ENCODE measurements at regions not wholly inside any gene's neighbourhood (a gene's known extent, or its start where the extent isn't known, plus 50 kb on each side); places are given as distances from the start of the nearest gene placed in this dataset.
A peak's percentile ranks its signal among the peaks of the same experiment; 100 is the strongest.

DNA sequence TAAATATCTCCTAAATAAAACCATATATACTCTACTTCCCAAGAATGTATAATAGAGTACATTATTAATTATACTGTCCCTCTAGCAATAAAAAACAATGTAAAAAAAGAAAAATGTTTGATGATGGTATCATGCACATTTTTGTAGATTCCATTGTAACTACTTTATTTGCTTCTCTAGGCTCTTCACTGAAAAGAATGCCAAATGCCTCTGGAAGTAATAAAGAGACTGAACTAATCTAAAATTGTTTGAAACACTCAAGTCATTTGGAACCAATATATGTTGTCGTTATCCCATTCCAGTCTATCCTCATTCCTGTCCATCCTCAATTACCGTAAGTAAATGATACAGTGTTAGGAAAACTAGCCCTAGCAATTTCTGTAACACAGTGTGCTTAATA lies 233.6 kb downstream of the C12orf50 start:
- Histone ChIP-seq H2AFZ (no peak overlapping the region), H3K79me2 (no peaks in the 10 kb centered on the region), H3K9ac (no peak overlapping the region), H3K4me2 (ENCODE audit: low read length) (no peak overlapping the region), H3K27ac (no peak overlapping the region), H3K36me3 (ENCODE audit: control insufficient read depth, insufficient read depth, low read length) (no peaks in the 10 kb centered on the region), H3K27me3 (ENCODE audit: control insufficient read depth, insufficient read depth, low read length) (no peaks in the 10 kb centered on the region), H3K4me1 (peaks cover 10% of the 10 kb centered on the region), H3K9me3 (ENCODE audit: control insufficient read depth, low read length) (no peaks in the 10 kb centered on the region), H3K4me3 (ENCODE audit: low read depth, low read length) (no peak overlapping the region)
- TF ChIP-seq, protein P1, sequence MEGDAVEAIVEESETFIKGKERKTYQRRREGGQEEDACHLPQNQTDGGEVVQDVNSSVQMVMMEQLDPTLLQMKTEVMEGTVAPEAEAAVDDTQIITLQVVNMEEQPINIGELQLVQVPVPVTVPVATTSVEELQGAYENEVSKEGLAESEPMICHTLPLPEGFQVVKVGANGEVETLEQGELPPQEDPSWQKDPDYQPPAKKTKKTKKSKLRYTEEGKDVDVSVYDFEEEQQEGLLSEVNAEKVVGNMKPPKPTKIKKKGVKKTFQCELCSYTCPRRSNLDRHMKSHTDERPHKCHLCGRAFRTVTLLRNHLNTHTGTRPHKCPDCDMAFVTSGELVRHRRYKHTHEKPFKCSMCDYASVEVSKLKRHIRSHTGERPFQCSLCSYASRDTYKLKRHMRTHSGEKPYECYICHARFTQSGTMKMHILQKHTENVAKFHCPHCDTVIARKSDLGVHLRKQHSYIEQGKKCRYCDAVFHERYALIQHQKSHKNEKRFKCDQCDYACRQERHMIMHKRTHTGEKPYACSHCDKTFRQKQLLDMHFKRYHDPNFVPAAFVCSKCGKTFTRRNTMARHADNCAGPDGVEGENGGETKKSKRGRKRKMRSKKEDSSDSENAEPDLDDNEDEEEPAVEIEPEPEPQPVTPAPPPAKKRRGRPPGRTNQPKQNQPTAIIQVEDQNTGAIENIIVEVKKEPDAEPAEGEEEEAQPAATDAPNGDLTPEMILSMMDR (IDR thresholded peaks at IDR 0.05), result no peak

- TF ChIP-seq, protein P1 (IDR thresholded peaks at IDR 0.05), result no peak
- Histone ChIP-seq H3K4me1 (peaks cover 10% of the 10 kb centered on the region), H3K4me2 (ENCODE audit: low read length) (no peak overlapping the region), H3K9ac (no peak overlapping the region), H3K27ac (no peak overlapping the region), H3K36me3 (ENCODE audit: control insufficient read depth, insufficient read depth, low read length) (no peaks in the 10 kb centered on the region), H3K9me3 (ENCODE audit: control insufficient read depth, low read length) (no peaks in the 10 kb centered on the region), H3K4me3 (ENCODE audit: low read depth, low read length) (no peak overlapping the region), H3K27me3 (ENCODE audit: control insufficient read depth, insufficient read depth, low read length) (no peaks in the 10 kb centered on the region), H3K79me2 (no peaks in the 10 kb centered on the region), H2AFZ (no peak overlapping the region)
These were observed 234.3 kb downstream of the C12orf50 start for GRCh38 chr12:87794854-87795253.

- TF ChIP-seq, protein P1 (IDR thresholded peaks at IDR 0.05), result no peak
- H3K79me2 ChIP-seq, result no peaks in the 10 kb centered on the region
- no peaks in the 10 kb centered on the region for H3K36me3 ChIP-seq (ENCODE audit: control insufficient read depth, insufficient read depth, low read length)
- H3K9ac ChIP-seq, result no peak overlapping the region
- H3K4me2 ChIP-seq (ENCODE audit: low read length), result no peak overlapping the region
- H3K27me3 ChIP-seq (ENCODE audit: control insufficient read depth, insufficient read depth, low read length), result no peaks in the 10 kb centered on the region
- H3K4me1 ChIP-seq, result peaks cover 10% of the 10 kb centered on the region
- H3K9me3 ChIP-seq (ENCODE audit: control insufficient read depth, low read length), result no peaks in the 10 kb centered on the region
- no peak overlapping the region for H3K27ac ChIP-seq
- H2AFZ ChIP-seq, result peak overlapping the region; percentile 45
- H3K4me3 ChIP-seq (ENCODE audit: low read depth, low read length), result no peak overlapping the region
These were observed 236.1 kb downstream of the C12orf50 start for GRCh38 chr12:87793131-87793530.

DNA sequence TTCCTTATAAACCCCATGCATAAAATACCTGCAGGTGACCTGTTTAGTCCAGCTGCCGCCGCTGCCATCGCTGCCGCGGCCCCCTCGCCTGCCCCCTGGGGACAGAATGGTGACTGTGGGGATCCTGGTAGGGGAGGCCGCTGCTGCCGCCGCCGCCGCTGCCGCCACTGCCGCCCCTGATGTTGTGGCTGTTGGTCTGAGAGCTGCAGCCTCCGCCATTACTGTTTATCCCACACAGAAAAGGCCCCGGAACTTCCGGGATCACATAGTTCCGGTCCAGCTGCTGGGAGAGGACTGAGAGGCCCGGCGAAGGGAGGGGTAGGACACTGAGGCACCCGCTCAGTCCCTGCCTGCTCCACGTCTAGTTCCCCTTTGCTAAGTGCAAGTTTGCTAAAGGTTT lies 244.9 kb downstream of the C12orf50 start:
- TF ChIP-seq, protein P1 (IDR thresholded peaks at IDR 0.05), result no peak
- Histone ChIP-seq H3K27me3 (ENCODE audit: control insufficient read depth, insufficient read depth, low read length) (no peaks in the 10 kb centered on the region), H3K9me3 (ENCODE audit: control insufficient read depth, low read length) (no peaks in the 10 kb centered on the region), H3K4me2 (ENCODE audit: low read length) (no peak overlapping the region), H3K36me3 (ENCODE audit: control insufficient read depth, insufficient read depth, low read length) (no peaks in the 10 kb centered on the region), H2AFZ (no peak overlapping the region), H3K9ac (no peak overlapping the region), H3K27ac (no peak overlapping the region), H3K79me2 (no peaks in the 10 kb centered on the region), H3K4me1 (no peaks in the 10 kb centered on the region), H3K4me3 (ENCODE audit: low read depth, low read length) (no peak overlapping the region)

DNA sequence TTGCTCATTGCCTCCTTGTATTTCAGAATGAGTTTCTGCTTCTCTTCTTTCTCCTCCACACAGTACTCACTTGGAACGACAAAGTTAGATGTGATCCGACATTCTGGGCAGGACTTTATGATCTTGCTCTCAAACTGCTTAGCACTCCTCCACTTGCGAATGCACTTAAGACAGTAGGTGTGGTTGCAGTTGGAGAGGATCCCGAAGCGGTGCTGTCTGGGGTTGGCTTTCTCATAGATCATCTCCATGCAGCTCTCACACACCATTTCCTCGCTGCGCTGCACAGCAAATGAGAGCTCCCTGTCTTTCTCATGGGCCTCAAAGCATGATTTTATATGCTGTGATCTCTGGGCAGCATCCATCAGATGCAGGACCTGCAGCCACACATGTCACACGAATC lies 245.7 kb downstream of the C12orf50 start:
- no peak overlapping the region for H3K9ac ChIP-seq

More for the DNA sequence above, 245.7 kb downstream of the C12orf50 start:
- no peaks in the 10 kb centered on the region for H3K36me3 ChIP-seq (ENCODE audit: control insufficient read depth, insufficient read depth, low read length)
- TF ChIP-seq, protein P1 (IDR thresholded peaks at IDR 0.05), result no peak
- no peak overlapping the region for H3K4me3 ChIP-seq (ENCODE audit: low read depth, low read length)
- H2AFZ ChIP-seq, result no peak overlapping the region
- H3K4me2 ChIP-seq (ENCODE audit: low read length), result no peak overlapping the region
- no peaks in the 10 kb centered on the region for H3K9me3 ChIP-seq (ENCODE audit: control insufficient read depth, low read length)
- no peaks in the 10 kb centered on the region for H3K27me3 ChIP-seq (ENCODE audit: control insufficient read depth, insufficient read depth, low read length)
- no peak overlapping the region for H3K27ac ChIP-seq
- H3K79me2 ChIP-seq, result no peaks in the 10 kb centered on the region
- H3K4me1 ChIP-seq, result no peaks in the 10 kb centered on the region

All from parathyroid adenoma (tissue), 2 donors.